Adrenal gland (tissue), 5 donors: ENCODE measurements at regions not wholly inside any gene's neighbourhood (a gene's known extent, or its start where the extent isn't known, plus 50 kb on each side); places are given as distances from the start of the nearest gene placed in this dataset.

ENCODE experiments used
- POLR2A ChIP-seq, 2 donors: fragments of 450-650 bp; IDR thresholded peaks; one replicate each; pipeline ENCODE4 v1.6.1; 2017; ENCODE audit warnings: antibody characterized with exemption in 2 of 2, mild to moderate bottlenecking in 2 of 2, moderate library complexity in 1 of 2
- TF ChIP-seq, protein P1 (sequence below), 6 experiments: fragments of 450-650 bp in 4 of 6; fragments of 200-600 bp in 2 of 6; sonication (generic) in 1 of 6; IDR thresholded peaks; 1 replicate in 5 of 6; 2 replicates in 1 of 6; pipeline versions ENCODE4 v1.5.1 to v1.8.0; 2016 to 2021; ENCODE audit warnings: antibody characterized with exemption in 6 of 6, mild to moderate bottlenecking in 2 of 6, moderate library complexity in 1 of 6
- donor health status: DM: no; HTN: no; CAD: no.

DNA sequence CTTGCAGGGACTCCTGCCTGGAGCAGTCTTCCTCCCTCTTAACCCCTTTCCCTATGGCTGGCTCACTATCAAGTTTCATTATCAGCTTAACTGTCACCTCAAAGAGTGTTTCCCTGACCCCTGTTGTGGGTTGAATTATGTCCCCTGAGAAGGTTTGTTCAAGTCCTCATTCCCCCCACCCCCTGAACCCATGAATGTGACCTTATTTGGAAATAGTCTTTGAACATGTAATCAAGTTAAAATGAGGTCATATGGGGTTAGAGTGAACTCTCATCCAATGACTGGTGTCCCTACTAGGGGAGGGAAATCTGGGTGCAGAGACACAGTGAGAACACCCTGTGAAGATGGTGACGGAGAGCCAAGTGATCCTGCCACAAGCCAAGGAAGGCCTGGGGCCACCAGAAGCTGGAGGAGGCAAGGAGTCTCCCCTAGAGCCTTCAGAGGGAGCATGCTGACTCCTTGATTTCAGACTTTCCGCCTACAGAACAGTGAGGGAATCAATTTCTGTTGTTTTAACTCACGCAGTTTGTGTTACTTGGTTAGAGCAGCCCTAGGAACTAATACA lies 165.2 kb upstream of the TOP1 start:
- TF ChIP-seq, protein P1, sequence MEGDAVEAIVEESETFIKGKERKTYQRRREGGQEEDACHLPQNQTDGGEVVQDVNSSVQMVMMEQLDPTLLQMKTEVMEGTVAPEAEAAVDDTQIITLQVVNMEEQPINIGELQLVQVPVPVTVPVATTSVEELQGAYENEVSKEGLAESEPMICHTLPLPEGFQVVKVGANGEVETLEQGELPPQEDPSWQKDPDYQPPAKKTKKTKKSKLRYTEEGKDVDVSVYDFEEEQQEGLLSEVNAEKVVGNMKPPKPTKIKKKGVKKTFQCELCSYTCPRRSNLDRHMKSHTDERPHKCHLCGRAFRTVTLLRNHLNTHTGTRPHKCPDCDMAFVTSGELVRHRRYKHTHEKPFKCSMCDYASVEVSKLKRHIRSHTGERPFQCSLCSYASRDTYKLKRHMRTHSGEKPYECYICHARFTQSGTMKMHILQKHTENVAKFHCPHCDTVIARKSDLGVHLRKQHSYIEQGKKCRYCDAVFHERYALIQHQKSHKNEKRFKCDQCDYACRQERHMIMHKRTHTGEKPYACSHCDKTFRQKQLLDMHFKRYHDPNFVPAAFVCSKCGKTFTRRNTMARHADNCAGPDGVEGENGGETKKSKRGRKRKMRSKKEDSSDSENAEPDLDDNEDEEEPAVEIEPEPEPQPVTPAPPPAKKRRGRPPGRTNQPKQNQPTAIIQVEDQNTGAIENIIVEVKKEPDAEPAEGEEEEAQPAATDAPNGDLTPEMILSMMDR (IDR thresholded peaks at IDR 0.05): no peak
- no peak for TF ChIP-seq POLR2A (IDR thresholded peaks at IDR 0.05)
